GM18907 (cell line): ENCODE measurements at regions not wholly inside any gene's neighbourhood (a gene's known extent, or its start where the extent isn't known, plus 50 kb on each side); places are given as distances from the start of the nearest gene placed in this dataset.

Experiments
- ATAC-seq: cut with Tn5 transposase; IDR thresholded peaks from one replicate; pipeline ENCODE4 v1.9.1; 2021; ENCODE audit warnings: mild to moderate bottlenecking, moderate library complexity; ENCODE audit not compliant: unreplicated experiment

- ATAC-seq: peak; percentile 40
These were observed 84.9 kb upstream of the ACP3 start for GRCh38 chr3:132232231-132232792.

GRCh38 chr3:132236701-132237651 lies 80.2 kb upstream of the ACP3 start:
- ATAC-seq: peak; percentile 86

DNA sequence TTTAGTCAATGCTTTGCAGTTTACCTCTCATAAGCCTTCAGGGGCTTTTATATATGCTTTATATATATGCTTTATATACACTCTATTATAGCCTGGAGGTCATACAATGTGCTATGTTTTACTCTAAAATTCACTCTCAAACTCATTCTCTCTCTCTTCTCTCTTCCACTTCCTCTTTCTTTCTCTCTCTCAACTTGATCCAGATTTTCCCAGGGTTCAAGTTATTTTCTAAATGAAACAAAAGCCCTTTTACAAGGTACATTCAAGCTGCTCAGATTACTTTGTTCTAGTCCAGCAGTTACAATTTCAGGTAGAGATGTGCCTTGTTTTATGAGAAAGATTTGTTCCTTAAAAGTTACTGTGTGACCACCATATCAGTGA lies 79.6 kb upstream of the ACP3 start:
- no peak for ATAC-seq

GRCh38 chr3:132239587-132239986 lies 77.6 kb upstream of the ACP3 start:
- ATAC-seq: no peak

DNA sequence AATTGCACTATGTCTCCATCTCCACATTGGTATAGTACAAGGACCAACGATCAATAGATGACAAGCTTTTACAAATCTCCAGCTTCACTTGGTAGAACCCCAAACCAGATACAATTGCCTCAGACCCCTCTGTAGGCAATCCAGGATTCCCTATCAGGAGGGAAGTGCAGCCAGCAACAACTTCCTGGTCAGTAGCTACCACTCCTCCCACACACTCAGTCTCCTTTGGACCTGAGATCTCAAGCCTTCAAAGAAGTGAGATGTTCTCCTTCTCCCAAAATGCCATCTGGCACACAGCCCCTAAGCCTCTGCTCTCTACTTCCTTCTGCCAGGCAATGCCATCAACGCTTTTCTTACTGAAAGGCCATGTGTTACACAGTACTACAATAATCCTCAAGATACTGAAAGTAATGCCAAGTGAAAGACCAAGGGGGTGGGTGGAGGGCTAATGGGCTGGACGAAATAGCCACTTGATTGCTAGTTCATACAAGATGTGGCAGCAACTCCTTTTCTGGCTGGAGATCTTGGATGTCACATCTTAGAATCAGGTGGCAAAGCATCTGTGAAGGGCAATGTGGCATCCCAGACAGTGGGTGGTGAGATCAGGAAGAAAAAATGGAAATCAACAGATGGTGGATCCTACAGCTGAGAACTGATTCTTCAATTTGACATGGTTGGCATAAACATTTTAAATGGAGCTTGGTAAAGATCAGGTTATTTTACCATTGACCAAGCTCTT lies 75.3 kb upstream of the ACP3 start:
- ATAC-seq: no peak

GRCh38 chr3:132242790-132243189 lies 74.4 kb upstream of the ACP3 start:
- no peak for ATAC-seq

DNA sequence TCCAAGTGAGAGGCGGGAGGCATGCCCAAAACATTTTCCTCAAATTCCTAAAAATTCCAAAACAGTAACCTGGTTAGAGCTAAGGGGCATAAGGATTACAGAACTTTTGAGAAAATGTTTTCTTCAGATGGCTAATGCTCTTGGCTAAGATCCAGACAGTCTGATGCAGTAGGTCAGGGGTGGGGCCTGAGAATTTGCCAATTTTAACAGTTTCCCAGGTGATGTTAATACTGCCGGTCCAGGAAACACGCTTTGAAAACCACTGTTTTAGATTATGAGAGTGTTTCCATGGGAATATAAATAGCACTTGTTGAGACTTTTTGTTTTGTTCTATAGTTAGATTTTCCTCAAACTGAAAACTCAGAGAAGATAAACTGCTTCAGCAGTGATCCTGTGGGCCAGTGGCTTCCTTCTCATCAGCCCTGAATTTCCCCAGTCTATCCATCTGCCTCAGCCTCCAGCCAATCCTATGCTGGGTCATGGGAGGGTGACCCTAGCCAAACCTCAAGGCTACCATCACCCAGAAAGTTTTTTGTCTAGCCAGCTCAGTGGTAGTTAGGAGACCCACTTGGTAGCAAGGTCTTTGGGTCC lies 71.6 kb upstream of the ACP3 start:
- ATAC-seq: no peak

- no peak for ATAC-seq
These were observed 71.0 kb upstream of the ACP3 start for GRCh38 chr3:132246212-132246611.

DNA sequence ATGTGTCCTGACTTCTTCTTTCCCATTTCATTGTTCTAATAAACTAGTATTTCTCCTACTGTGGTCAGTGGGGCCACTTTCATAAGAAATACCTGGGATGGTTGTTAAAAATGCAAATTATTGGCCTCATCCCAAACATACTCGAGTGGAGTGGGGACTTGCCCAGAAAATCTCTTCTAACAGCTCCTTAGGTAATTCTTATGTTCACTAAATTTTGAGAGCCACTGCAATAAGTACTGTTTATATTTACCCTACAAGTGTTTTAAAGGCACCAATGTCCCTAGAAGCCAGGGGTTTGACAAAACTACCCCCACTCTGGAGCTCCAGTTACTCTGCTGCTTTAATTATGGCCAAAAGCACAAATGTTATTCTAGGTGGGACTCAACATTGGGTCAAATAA lies 70.0 kb upstream of the ACP3 start:
- no peak for ATAC-seq

DNA sequence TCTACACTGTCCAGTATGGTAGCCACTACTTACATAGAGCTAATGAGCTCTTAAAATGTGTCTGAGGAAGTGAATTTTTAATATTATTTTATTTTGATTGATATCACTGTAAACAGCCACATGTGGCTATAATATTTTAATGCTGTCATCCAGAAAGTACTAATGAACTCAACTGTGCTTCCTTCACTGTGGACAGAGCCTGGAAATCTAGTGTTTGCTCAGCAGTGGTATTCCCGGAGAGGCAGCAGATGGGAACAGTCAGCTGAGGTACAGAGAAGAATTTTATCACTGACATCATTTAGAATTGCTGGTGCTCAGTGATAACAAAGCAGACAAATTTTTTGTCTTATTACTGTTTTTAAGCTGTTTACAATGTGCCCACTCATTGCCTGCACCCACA lies 68.7 kb upstream of the ACP3 start:
- ATAC-seq: no peak

DNA sequence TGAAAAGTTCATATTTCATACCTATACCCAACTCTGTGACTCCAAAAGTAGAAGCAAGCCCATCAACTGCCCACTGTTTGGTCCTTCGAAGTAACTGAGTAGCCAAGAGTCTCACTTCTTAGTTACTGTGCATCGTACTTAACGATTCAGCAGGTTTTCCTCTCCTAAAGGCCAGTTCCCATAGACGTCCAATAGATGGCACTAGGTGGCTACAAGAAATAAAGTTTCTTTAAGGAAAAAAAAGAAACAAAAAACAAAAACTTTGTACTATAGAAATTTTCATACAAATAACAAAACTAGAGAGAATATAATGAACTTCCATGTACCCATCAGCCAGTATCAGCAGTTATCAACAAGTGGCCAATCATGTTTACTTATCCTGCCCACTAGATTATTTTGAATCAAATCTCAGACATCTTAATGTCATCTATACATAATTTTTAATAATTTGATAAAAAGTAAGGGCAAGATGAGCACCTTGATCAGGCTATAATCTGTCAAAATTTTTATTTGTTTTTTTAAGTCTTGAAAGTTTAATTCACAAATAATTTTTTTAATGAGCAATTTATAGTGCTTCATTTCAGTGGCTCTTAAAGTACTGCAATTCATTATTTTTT lies 63.8 kb upstream of the ACP3 start:
- ATAC-seq: no peak

DNA sequence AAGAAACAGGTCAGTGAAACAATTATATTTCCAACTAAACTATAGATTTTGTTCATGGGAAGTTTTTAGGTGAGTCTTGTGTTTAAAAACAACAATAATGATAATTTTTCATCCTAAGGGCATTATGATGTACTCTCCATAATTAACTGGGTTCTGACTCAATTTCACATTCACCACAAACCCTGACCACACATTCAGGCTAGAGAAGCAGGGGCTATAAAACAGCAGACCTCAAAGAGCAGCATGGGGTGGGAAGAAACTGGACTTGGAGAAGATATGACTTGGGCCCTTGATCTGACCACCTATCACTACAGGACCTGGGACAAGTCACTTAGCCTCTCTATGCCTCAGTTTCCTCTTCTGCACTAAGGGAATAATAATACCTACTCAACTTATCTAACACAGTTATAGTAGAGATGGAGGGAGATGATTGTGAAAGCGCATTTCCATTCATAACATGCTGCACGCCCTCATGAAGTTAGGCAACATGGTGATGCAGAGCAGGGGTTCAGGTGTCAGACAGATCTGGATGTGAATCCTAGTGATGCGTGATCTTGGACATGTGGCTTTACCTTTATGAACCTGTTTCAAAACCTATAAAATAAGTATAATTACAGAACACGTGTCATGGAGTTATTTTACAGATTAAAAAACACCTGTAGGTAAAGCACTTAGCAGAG lies 63.0 kb upstream of the ACP3 start:
- no peak for ATAC-seq

- no peak for ATAC-seq
These were observed 62.0 kb upstream of the ACP3 start for GRCh38 chr3:132255041-132255745.

- ATAC-seq: no peak
These were observed 60.2 kb upstream of the ACP3 start for GRCh38 chr3:132256989-132257388.

GRCh38 chr3:132261506-132261905 lies 55.7 kb upstream of the ACP3 start:
- no peak for ATAC-seq

DNA sequence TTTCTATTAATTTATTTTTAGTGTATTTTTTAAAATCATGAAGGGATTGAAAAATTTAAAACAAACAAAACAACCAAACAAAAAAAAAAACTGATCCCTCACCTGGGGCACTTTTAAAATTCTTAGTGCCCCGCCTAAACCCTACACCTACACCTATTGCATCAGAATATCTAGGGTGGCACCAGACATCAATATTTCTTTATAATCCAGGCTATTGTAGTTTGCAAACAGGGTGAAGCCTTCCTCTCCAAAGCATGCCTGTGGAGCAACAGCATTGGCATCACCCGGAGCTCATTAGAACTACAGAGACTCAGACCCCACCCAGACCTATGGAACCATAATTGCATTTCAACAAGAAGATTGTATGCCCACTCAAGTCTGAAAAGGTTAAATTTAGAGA lies 54.9 kb upstream of the ACP3 start:
- ATAC-seq: no peak

DNA sequence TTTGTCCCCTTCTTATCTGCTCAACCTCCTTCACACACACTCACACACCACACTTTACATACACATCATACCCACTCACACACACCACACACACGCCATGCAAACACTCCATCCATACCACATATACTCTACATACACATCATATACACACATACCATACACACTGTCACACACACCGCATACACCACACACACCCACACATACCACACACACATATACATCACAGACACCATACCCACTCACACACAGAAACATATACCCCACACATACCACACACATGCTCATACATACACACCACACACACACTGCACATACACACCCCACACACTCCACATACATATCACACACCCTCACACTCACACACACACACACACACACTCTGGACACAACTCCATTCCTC lies 54.3 kb upstream of the ACP3 start:
- ATAC-seq: no peak

DNA sequence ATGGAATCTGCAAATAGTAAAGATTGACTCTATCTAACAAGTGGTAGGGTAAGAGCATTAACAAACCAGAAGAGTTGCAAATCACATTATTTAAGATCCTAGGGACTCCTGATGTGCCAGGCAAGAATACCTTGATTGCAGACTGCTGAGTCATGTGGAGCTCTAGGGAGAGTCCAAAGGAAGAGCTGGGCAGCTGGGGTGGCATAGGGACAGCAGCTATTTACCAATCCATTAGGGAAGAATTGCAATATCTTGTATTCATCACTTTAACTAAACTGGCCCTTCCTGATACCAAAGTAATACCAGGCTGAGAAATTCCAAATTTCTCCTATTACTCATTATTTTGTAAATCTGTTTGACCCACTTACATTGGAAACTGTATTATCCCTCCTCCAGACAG lies 52.2 kb upstream of the ACP3 start:
- ATAC-seq: no peak

DNA sequence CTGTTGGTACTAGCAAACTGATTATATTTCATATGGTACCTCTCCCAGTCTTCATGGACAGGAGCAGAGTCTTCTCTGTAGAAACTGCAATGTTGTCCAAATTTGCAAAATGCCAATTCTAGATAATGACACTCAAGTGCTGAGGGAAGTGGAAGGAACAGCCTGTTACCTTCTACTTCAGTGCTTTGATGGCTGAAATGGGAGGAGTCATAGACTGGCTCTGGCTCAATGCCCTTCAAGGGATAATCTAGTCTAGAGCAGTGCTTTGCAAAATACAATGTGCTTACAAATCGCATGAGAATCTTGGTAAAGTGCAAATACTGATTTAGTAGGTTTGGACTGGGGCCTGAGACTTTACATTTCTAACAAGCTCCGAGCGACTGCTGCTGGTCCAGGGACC lies 51.7 kb upstream of the ACP3 start:
- ATAC-seq: no peak
